IPS-18a (cell line): ENCODE measurements at regions not wholly inside any gene's neighbourhood (a gene's known extent, or its start where the extent isn't known, plus 50 kb on each side); places are given as distances from the start of the nearest gene placed in this dataset.
"Not testable (repeated sequence)": the region's sequence is repeated elsewhere in the genome, so short reads cannot be mapped to it uniquely, and the experiment has no call there.

Source experiments
- H3K27ac ChIP-seq: one replicate; pipeline ENCODE4 v1.5.1; 2013; ENCODE audit warnings: low read length
- H3K27me3 ChIP-seq: one replicate; pipeline ENCODE4 v1.6.1; 2013; ENCODE audit warnings: mild to moderate bottlenecking, low read length; ENCODE audit not compliant: control insufficient read depth, insufficient read depth
- H3K36me3 ChIP-seq: one replicate; pipeline ENCODE4 v1.6.1; 2013; ENCODE audit warnings: low read depth, low read length; ENCODE audit not compliant: control insufficient read depth
- H3K4me1 ChIP-seq: one replicate; pipeline ENCODE4 v1.6.1; 2013; ENCODE audit warnings: low read depth, low read length; ENCODE audit not compliant: control insufficient read depth
- H3K4me3 ChIP-seq: one replicate; pipeline ENCODE4 v1.5.1; 2013; ENCODE audit warnings: low read length
- H3K9ac ChIP-seq: one replicate; pipeline ENCODE4 v1.6.1; 2013; ENCODE audit warnings: mild to moderate bottlenecking, low read length, moderate library complexity
- H3K9me3 ChIP-seq: one replicate; pipeline ENCODE4 v1.6.1; 2013; ENCODE audit warnings: low read depth, low read length; ENCODE audit not compliant: control insufficient read depth

- no peak overlapping the region for H3K4me3 ChIP-seq
- H3K9ac ChIP-seq: no peak overlapping the region
- no peaks in the 10 kb centered on the region for H3K9me3 ChIP-seq
- no peaks in the 10 kb centered on the region for H3K36me3 ChIP-seq
- no peak overlapping the region for H3K27ac ChIP-seq
- H3K4me1 ChIP-seq: peaks cover 23% of the 10 kb centered on the region
- no peaks in the 10 kb centered on the region for H3K27me3 ChIP-seq
Measured at GRCh38 chr14:55794655-55795595, 214.9 kb downstream of the KTN1 start.

- peaks cover 33% of the 10 kb centered on the region for H3K4me1 ChIP-seq
- H3K9me3 ChIP-seq, H3K27ac ChIP-seq, H3K9ac ChIP-seq, H3K4me3 ChIP-seq, H3K27me3 ChIP-seq, H3K36me3 ChIP-seq: not testable (repeated sequence)
Measured at GRCh38 chr14:55796513-55796912, 216.5 kb downstream of the KTN1 start.

- Histone ChIP-seq H3K9me3 (no peaks in the 10 kb centered on the region), H3K9ac (no peak overlapping the region), H3K4me1 (peaks cover 33% of the 10 kb centered on the region), H3K4me3 (no peak overlapping the region), H3K27me3 (no peaks in the 10 kb centered on the region), H3K36me3 (no peaks in the 10 kb centered on the region), H3K27ac (no peak overlapping the region)
Measured at GRCh38 chr14:55798406-55798805, 218.4 kb downstream of the KTN1 start.

- Histone ChIP-seq H3K4me1 (peaks cover 33% of the 10 kb centered on the region), H3K36me3 (no peaks in the 10 kb centered on the region), H3K9me3 (no peaks in the 10 kb centered on the region), H3K27ac (no peak overlapping the region), H3K9ac (no peak overlapping the region), H3K4me3 (no peak overlapping the region), H3K27me3 (no peaks in the 10 kb centered on the region)
Measured at GRCh38 chr14:55799508-55800095, 219.6 kb downstream of the KTN1 start.

- Histone ChIP-seq H3K27me3 (no peaks in the 10 kb centered on the region), H3K4me3 (no peak overlapping the region), H3K36me3 (no peaks in the 10 kb centered on the region), H3K27ac (no peak overlapping the region), H3K9ac (no peak overlapping the region), H3K9me3 (no peaks in the 10 kb centered on the region), H3K4me1 (peaks cover 33% of the 10 kb centered on the region)
Measured at GRCh38 chr14:55800156-55800785, 220.3 kb downstream of the KTN1 start.

GRCh38 chr14:55801121-55801520 is 221.1 kb downstream of the KTN1 start:
- Histone ChIP-seq H3K4me3 (no peak overlapping the region), H3K27me3 (no peaks in the 10 kb centered on the region), H3K9ac (no peak overlapping the region), H3K9me3 (no peaks in the 10 kb centered on the region), H3K4me1 (peaks cover 33% of the 10 kb centered on the region), H3K27ac (no peak overlapping the region), H3K36me3 (no peaks in the 10 kb centered on the region)

GRCh38 chr14:55802986-55803872 is 223.2 kb downstream of the KTN1 start:
- Histone ChIP-seq H3K9ac (no peak overlapping the region), H3K4me1 (peaks cover 18% of the 10 kb centered on the region), H3K27me3 (no peaks in the 10 kb centered on the region)

GRCh38 chr14:55803873-55804553 is 224.0 kb downstream of the KTN1 start:
- no peak overlapping the region for H3K9ac ChIP-seq
- no peaks in the 10 kb centered on the region for H3K27me3 ChIP-seq
- no peak overlapping the region for H3K27ac ChIP-seq
- no peak overlapping the region for H3K4me3 ChIP-seq
- no peaks in the 10 kb centered on the region for H3K9me3 ChIP-seq
- H3K4me1 ChIP-seq: peaks cover 13% of the 10 kb centered on the region
- H3K36me3 ChIP-seq: no peaks in the 10 kb centered on the region

More at GRCh38 chr14:55802986-55803872, 223.2 kb downstream of the KTN1 start:
- Histone ChIP-seq H3K27ac (no peak overlapping the region), H3K4me3 (no peak overlapping the region), H3K36me3 (no peaks in the 10 kb centered on the region), H3K9me3 (no peaks in the 10 kb centered on the region)

- no peak overlapping the region for H3K9ac ChIP-seq
- H3K4me3 ChIP-seq: no peak overlapping the region
- no peak overlapping the region for H3K27ac ChIP-seq
- H3K9me3 ChIP-seq: no peaks in the 10 kb centered on the region
- peaks cover 7% of the 10 kb centered on the region for H3K4me1 ChIP-seq
- no peaks in the 10 kb centered on the region for H3K36me3 ChIP-seq
- H3K27me3 ChIP-seq: no peaks in the 10 kb centered on the region
Measured at GRCh38 chr14:55805250-55805649, 225.2 kb downstream of the KTN1 start.

GRCh38 chr14:55807053-55807880 is 227.3 kb downstream of the KTN1 start:
- H3K9ac ChIP-seq: no peak overlapping the region
- no peaks in the 10 kb centered on the region for H3K27me3 ChIP-seq
- no peak overlapping the region for H3K4me3 ChIP-seq
- no peaks in the 10 kb centered on the region for H3K9me3 ChIP-seq
- no peaks in the 10 kb centered on the region for H3K36me3 ChIP-seq
- no peaks in the 10 kb centered on the region for H3K4me1 ChIP-seq
- no peak overlapping the region for H3K27ac ChIP-seq
